AG09309 (cell line): ENCODE measurements at regions not wholly inside any gene's neighbourhood (a gene's known extent, or its start where the extent isn't known, plus 50 kb on each side); places are given as distances from the start of the nearest gene placed in this dataset.
A peak's percentile ranks its signal among the peaks of the same experiment; 100 is the strongest.
"Not testable (repeated sequence)": the region's sequence is repeated elsewhere in the genome, so short reads cannot be mapped to it uniquely, and the experiment has no call there.

ENCODE experiments used
- DNase-seq: peaks from one replicate; pipeline ENCODE4 v3.0.0-alpha.2; 2010; ENCODE audit warnings: low read depth
- H3K4me3 ChIP-seq: 2 replicates; pipeline ENCODE4 v1.5.1; 2011; ENCODE audit warnings: mild to moderate bottlenecking, low read depth, low read length, moderate library complexity; ENCODE audit not compliant: control insufficient read depth
- CTCF ChIP-seq: IDR thresholded peaks from 2 replicates; pipeline ENCODE4 v1.5.1; 2011; ENCODE audit warnings: mild to moderate bottlenecking, low read depth, low read length, inconsistent platforms; ENCODE audit not compliant: insufficient read depth, control insufficient read depth; ENCODE audit errors: missing control alignments

- no peak for TF ChIP-seq CTCF
- peak; percentile 28 for DNase-seq
Observed at GRCh38 chr14:51357250-51357649, 117.2 kb downstream of the TMX1 start.

GRCh38 chr14:51360592-51360991, 120.5 kb downstream of the TMX1 start:
- no peak for DNase-seq
- H3K4me3 ChIP-seq = no peak overlapping the region
- TF ChIP-seq CTCF = no peak

More at GRCh38 chr14:51357250-51357649, 117.2 kb downstream of the TMX1 start:
- no peak overlapping the region for H3K4me3 ChIP-seq

- no peak for TF ChIP-seq CTCF
- no peak overlapping the region for H3K4me3 ChIP-seq
- DNase-seq = no peak
Observed at GRCh38 chr14:51365241-51365965, 125.4 kb downstream of the TMX1 start.

- not testable (repeated sequence) for H3K4me3 ChIP-seq
Observed at GRCh38 chr14:51366460-51366859, 126.4 kb downstream of the TMX1 start.

GRCh38 chr14:51366866-51367599, 127.0 kb downstream of the TMX1 start:
- DNase-seq, H3K4me3 ChIP-seq: not testable (repeated sequence)

More at GRCh38 chr14:51366460-51366859, 126.4 kb downstream of the TMX1 start:
- DNase-seq = not testable (repeated sequence)

GRCh38 chr14:51367600-51367931, 127.5 kb downstream of the TMX1 start:
- TF ChIP-seq CTCF = no peak
- DNase-seq = peak; percentile 75
- no peak overlapping the region for H3K4me3 ChIP-seq

GRCh38 chr14:51368721-51369163, 128.7 kb downstream of the TMX1 start:
- no peak overlapping the region for H3K4me3 ChIP-seq
- TF ChIP-seq CTCF = no peak
- peak; percentile 87 for DNase-seq
